IPS DF 4.7 (cell line): ENCODE measurements at regions not wholly inside any gene's neighbourhood (a gene's known extent, or its start where the extent isn't known, plus 50 kb on each side); places are given as distances from the start of the nearest gene placed in this dataset.

Experiments used
- DNase-seq: peaks from one replicate; pipeline ENCODE4 v3.0.0-alpha.2; 2013; ENCODE audit warnings: low spot score; ENCODE audit errors: extremely low read depth

- DNase-seq = no peak
Measured at GRCh38 chr18:76553715-76554546, 58.9 kb upstream of the ZNF516 start.

- no peak for DNase-seq
Measured at GRCh38 chr18:76548541-76548940, 53.5 kb upstream of the ZNF516 start.

- no peak for DNase-seq
Measured at GRCh38 chr18:76547296-76547695, 52.3 kb upstream of the ZNF516 start.

GRCh38 chr18:76546436-76546835 is 51.4 kb upstream of the ZNF516 start:
- DNase-seq = no peak

GRCh38 chr18:76546088-76546435 is 51.0 kb upstream of the ZNF516 start:
- no peak for DNase-seq

DNA sequence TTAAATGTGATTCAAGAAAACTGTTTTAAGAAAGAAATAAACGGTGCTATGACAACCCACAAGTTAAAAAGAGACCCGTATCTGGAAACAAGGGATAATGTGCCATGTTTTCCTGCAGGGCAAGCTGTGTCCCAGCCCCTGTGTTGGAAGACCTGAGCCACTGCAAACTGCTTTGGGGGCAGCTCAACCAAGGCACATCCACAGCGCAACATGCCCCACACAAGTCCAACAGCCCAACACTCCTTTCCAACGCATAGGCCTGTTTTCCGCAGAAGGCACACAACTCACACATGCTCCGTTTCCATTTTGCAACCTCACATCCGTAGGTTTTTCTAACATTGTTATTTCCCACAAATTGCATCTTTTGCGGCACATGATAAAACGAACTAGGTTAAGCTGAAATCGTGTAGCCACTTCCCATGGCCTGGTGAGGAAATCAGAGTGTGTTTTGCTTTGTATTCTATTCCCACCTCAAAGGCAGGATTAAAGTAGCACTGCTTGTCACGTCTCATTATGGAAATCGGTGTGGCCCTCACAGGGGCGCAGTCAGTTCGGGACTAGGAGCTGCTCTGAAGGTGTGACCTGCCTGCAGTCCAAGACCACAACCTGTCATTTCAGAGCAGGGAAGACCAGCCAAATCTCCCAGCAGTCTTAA is 50.5 kb upstream of the ZNF516 start:
- DNase-seq = no peak

DNA sequence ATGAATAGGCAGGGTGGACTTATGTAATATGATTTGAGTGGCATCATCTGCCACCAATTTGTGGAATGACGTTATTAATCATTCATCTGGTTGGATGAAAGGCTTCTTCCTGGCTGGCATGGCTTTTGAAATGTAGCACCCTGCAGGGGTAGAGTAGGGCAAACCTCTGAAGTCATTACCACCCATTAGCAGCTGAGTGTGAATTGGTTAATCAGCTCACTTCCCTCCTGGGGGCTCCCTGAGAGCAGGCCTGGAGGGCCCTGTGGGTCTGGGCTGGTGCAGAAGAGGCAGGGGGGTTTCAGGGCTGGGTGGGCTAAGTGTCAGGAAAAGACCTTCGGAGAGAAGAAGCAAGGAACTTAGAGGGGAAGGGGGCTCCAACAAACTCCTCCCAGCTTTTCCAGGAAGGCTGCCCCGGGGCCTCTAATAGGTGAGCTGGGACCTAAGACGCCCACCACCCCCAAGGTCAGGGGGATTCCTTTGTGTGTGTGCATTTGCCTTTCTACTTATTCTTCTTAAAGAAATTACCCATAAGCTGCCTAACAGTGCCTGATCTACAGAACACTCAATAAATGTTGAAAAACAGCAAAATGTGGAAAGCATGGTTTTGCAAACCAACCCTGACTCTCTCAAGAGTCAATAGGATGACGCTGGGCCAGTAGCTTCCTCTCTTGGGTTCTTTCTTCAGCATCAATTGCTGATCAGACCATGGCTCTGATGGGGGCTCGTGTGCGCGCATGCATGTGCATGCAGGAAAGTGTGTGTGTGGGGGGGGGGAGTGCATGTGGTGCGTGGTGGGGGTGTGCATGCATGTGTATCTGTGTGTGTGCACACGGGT is 49.7 kb upstream of the ZNF516 start:
- DNase-seq = no peak
